KBM-7 (cell line): ENCODE measurements at regions not wholly inside any gene's neighbourhood (a gene's known extent, or its start where the extent isn't known, plus 50 kb on each side); places are given as distances from the start of the nearest gene placed in this dataset.

ENCODE experiments used
- DNase-seq: peaks from one replicate; pipeline ENCODE4 v3.0.0-alpha.2; 2015
- in situ Hi-C: fragments of 300-500 bp; cut with MboI; formaldehyde crosslinking; loops from 2 replicates; pipeline ENCODE4 v1.14.3; 2020; ENCODE audit warnings: low sequenced_read_pairs, low pct_unique_long_range_greater_than_20kb, mixed read lengths

- DNase-seq = peak; percentile 77
- in situ Hi-C loops = no loop called here
Observed at GRCh38 chr10:78974617-78975317, 94.0 kb upstream of the ZMIZ1 start.

- no peak for DNase-seq
- in situ Hi-C loops = no loop called here
Observed at GRCh38 chr10:78975926-78976325, 92.8 kb upstream of the ZMIZ1 start.

GRCh38 chr10:78976825-78977755 is 91.7 kb upstream of the ZMIZ1 start:
- in situ Hi-C loops = no loop called here

GRCh38 chr10:78979938-78980337 is 88.8 kb upstream of the ZMIZ1 start:
- no peak for DNase-seq
- in situ Hi-C loops = no loop called here

More at GRCh38 chr10:78976825-78977755, 91.7 kb upstream of the ZMIZ1 start:
- no peak for DNase-seq

- no peak for DNase-seq
- in situ Hi-C loops = no loop called here
Observed at GRCh38 chr10:78980354-78980753, 88.4 kb upstream of the ZMIZ1 start.

GRCh38 chr10:78980815-78981214 is 88.0 kb upstream of the ZMIZ1 start:
- in situ Hi-C loops = no loop called here
- no peak for DNase-seq

GRCh38 chr10:78981257-78981969 is 87.4 kb upstream of the ZMIZ1 start:
- no peak for DNase-seq
- in situ Hi-C loops = no loop called here

GRCh38 chr10:78981970-78982281 is 86.8 kb upstream of the ZMIZ1 start:
- in situ Hi-C loops = no loop called here
- no peak for DNase-seq

- in situ Hi-C loops = no loop called here
- no peak for DNase-seq
Observed at GRCh38 chr10:78982726-78983125, 86.0 kb upstream of the ZMIZ1 start.

GRCh38 chr10:78983608-78984007 is 85.2 kb upstream of the ZMIZ1 start:
- in situ Hi-C loops = no loop called here
- DNase-seq = no peak

- in situ Hi-C loops = no loop called here
- DNase-seq = no peak
Observed at GRCh38 chr10:78985973-78986818, 82.6 kb upstream of the ZMIZ1 start.

- in situ Hi-C loops = no loop called here
- no peak for DNase-seq
Observed at GRCh38 chr10:78991187-78991586, 77.6 kb upstream of the ZMIZ1 start.

- DNase-seq = no peak
- in situ Hi-C loops = no loop called here
Observed at GRCh38 chr10:78992333-78992732, 76.4 kb upstream of the ZMIZ1 start.

- in situ Hi-C loops = no loop called here
- DNase-seq = no peak
Observed at GRCh38 chr10:78993261-78993945, 75.4 kb upstream of the ZMIZ1 start.

GRCh38 chr10:78995987-78996791 is 72.6 kb upstream of the ZMIZ1 start:
- in situ Hi-C loops = no loop called here
- DNase-seq = no peak

GRCh38 chr10:78996792-78997129 is 72.0 kb upstream of the ZMIZ1 start:
- in situ Hi-C loops = no loop called here
- no peak for DNase-seq

- in situ Hi-C loops = no loop called here
Observed at GRCh38 chr10:78997635-78998618, 70.8 kb upstream of the ZMIZ1 start.

More at GRCh38 chr10:78997635-78998618, 70.8 kb upstream of the ZMIZ1 start:
- no peak for DNase-seq
